H1 (cell line): ENCODE measurements at regions not wholly inside any gene's neighbourhood (a gene's known extent, or its start where the extent isn't known, plus 50 kb on each side); places are given as distances from the start of the nearest gene placed in this dataset.

Experiments
- CHD2 ChIP-seq: IDR thresholded peaks from 2 replicates; pipeline ENCODE4 v1.6.1; 2012; ENCODE audit warnings: low read length, improper control_type of control experiment
- EGR1 ChIP-seq: IDR thresholded peaks from 2 replicates; pipeline ENCODE4 v1.6.1; 2011; ENCODE audit warnings: low read depth, low read length, borderline replicate concordance
- POLR2AphosphoS5 ChIP-seq: IDR thresholded peaks from 2 replicates; pipeline ENCODE4 v1.6.1; 2011; ENCODE audit warnings: low read depth, low read length
- RAD21 ChIP-seq, 2 experiments: IDR thresholded peaks in 1 of 2; conservative IDR thresholded peaks in 1 of 2; 2 replicates each; pipeline ENCODE4 v1.6.1; 2011; ENCODE audit warnings: low read depth in 2 of 2, low read length in 2 of 2, improper control_type of control experiment in 1 of 2, inconsistent platforms in 1 of 2, mild to moderate bottlenecking in 1 of 2, moderate library complexity in 1 of 2
- TF ChIP-seq, protein P1 (sequence below), 3 experiments: IDR thresholded peaks; 1 replicate in 2 of 3; 2 replicates in 1 of 3; pipeline versions ENCODE4 v1.5.1 to v1.6.1; 2011; ENCODE audit warnings: low read length in 3 of 3, mild to moderate bottlenecking in 3 of 3, inconsistent platforms in 2 of 3, low read depth in 1 of 3, moderate library complexity in 1 of 3; ENCODE audit not compliant: insufficient read depth in 1 of 3; ENCODE audit errors: control extremely low read depth in 1 of 3

DNA sequence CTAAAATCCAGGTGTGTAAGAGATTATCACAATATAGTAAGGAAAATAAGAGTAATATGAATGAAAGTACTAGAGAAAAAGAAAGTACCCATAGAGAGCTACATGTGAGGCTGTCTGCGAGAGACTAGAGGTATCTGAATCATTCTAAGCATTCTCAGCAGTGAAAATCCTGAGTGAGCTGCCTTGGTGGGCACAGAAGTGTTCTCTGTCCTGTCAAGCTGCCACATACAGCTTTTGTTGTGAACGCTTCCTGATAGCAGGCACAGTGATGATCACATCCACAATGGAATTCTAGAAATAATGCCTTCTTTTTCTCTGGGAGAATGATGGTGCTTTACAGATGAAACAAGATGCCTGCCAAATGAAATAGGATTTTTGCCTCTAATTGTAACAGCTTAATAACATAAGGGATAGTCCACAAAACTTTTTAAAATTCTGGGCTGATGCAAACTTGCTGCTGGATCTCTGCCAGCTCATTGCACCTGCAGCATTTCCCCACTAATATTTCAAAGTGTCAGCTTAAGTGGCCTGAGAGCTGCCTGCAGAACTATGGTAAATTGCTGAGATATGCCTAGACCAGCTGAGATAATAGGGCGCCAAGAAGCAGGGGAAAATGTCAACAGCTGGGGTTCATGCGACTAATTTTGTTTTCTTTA lies 620.5 kb downstream of the DOK5 start:
- TF ChIP-seq, protein P1, sequence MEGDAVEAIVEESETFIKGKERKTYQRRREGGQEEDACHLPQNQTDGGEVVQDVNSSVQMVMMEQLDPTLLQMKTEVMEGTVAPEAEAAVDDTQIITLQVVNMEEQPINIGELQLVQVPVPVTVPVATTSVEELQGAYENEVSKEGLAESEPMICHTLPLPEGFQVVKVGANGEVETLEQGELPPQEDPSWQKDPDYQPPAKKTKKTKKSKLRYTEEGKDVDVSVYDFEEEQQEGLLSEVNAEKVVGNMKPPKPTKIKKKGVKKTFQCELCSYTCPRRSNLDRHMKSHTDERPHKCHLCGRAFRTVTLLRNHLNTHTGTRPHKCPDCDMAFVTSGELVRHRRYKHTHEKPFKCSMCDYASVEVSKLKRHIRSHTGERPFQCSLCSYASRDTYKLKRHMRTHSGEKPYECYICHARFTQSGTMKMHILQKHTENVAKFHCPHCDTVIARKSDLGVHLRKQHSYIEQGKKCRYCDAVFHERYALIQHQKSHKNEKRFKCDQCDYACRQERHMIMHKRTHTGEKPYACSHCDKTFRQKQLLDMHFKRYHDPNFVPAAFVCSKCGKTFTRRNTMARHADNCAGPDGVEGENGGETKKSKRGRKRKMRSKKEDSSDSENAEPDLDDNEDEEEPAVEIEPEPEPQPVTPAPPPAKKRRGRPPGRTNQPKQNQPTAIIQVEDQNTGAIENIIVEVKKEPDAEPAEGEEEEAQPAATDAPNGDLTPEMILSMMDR (IDR thresholded peaks at IDR 0.05; ENCODE audit: control extremely low read depth in 1 of 3, insufficient read depth in 1 of 3, low read depth in 1 of 3, low read length in 3 of 3) = no peak
- TF ChIP-seq EGR1 (no peak), RAD21 (IDR thresholded peaks at IDR 0.05 in 1 of 2, conservative IDR thresholded peaks at IDR 0.05 in 1 of 2; ENCODE audit: low read depth in 2 of 2, low read length in 2 of 2) (no peak), CHD2 (no peak), POLR2AphosphoS5 (no peak)
